Testis (tissue), 2 donors: ENCODE measurements at regions not wholly inside any gene's neighbourhood (a gene's known extent, or its start where the extent isn't known, plus 50 kb on each side); places are given as distances from the start of the nearest gene placed in this dataset.

Experiments used
- DNase-seq: peaks from one replicate; pipeline ENCODE4 v3.0.0-alpha.2; 2019
- H3K27ac ChIP-seq, 2 donors: fragments of 200-600 bp; sonication (generic); one replicate each; pipeline ENCODE4 v1.5.1; 2019
- H3K27me3 ChIP-seq: fragments of 200-600 bp; sonication (generic); one replicate; pipeline ENCODE4 v1.5.1; 2019
- H3K36me3 ChIP-seq: fragments of 200-600 bp; sonication (generic); one replicate; pipeline ENCODE4 v1.5.1; 2017; ENCODE audit warnings: low read depth; ENCODE audit errors: missing control alignments
- H3K4me1 ChIP-seq: fragments of 200-600 bp; sonication (generic); one replicate; pipeline ENCODE4 v1.5.1; 2019
- H3K4me3 ChIP-seq, 2 donors: fragments of 200-600 bp; sonication (generic); one replicate each; pipeline ENCODE4 v1.5.1; 2017 to 2019
- H3K9me3 ChIP-seq: fragments of 200-600 bp; sonication (generic); one replicate; pipeline ENCODE4 v1.5.1; 2017
- CTCF ChIP-seq, 3 experiments: fragments of 450-650 bp in 2 of 3; fragments of 200-600 bp in 1 of 3; sonication (generic) in 1 of 3; IDR thresholded peaks; one replicate each; pipeline ENCODE4 v1.5.1; 2016 to 2019; ENCODE audit warnings: antibody characterized with exemption in 3 of 3, mild to moderate bottlenecking in 2 of 3, moderate library complexity in 1 of 3
- POLR2A ChIP-seq: fragments of 450-650 bp; IDR thresholded peaks from one replicate; pipeline ENCODE4 v1.6.1; 2017; ENCODE audit warnings: antibody characterized with exemption, mild to moderate bottlenecking, moderate library complexity
- WGBS, 2 donors: methylation state at CpG; one replicate each; pipeline ENCODE4 v1.1.5; 2018; 5-methylcytosine and 5-hydroxymethylcytosine counted together
- intact Hi-C: fragments of 100-400 bp; cut with DNase I; formaldehyde crosslinking; loops from one replicate; pipeline ENCODE4 v1.15.1; 2023; ENCODE audit warnings: low total_unique reads

GRCh38 chr5:168159425-168159824 lies 132.0 kb upstream of the WWC1 start:
- Histone ChIP-seq H3K27me3 (no peaks in the 10 kb centered on the region), H3K27ac (no peak overlapping the region), H3K4me1 (no peaks in the 10 kb centered on the region), H3K36me3 (no peaks in the 10 kb centered on the region), H3K9me3 (no peaks in the 10 kb centered on the region), H3K4me3 (no peak overlapping the region)
- intact Hi-C loops: no loop called here
- no peak for DNase-seq
- WGBS, 2 donors: 72 to 80% methylated on average over 3 of the region's 3 CpGs
- TF ChIP-seq CTCF (IDR thresholded peaks at IDR 0.05) (no peak), POLR2A (no peak)

GRCh38 chr5:168162464-168162863 lies 129.0 kb upstream of the WWC1 start:
- intact Hi-C loops: no loop called here
- DNase-seq: no peak
- Histone ChIP-seq H3K4me3 (no peak overlapping the region), H3K27me3 (no peaks in the 10 kb centered on the region), H3K27ac (no peak overlapping the region), H3K36me3 (no peaks in the 10 kb centered on the region), H3K9me3 (no peaks in the 10 kb centered on the region), H3K4me1 (no peaks in the 10 kb centered on the region)
- 41 to 48% methylated on average over 16 of the region's 16 CpGs for WGBS, 2 donors
- TF ChIP-seq POLR2A: no peak
- no peak for TF ChIP-seq CTCF (IDR thresholded peaks at IDR 0.05)

- TF ChIP-seq POLR2A: no peak
- no peak for TF ChIP-seq CTCF (IDR thresholded peaks at IDR 0.05)
- no peaks in the 10 kb centered on the region for H3K4me1 ChIP-seq
- H3K27ac ChIP-seq: no peak overlapping the region
- WGBS, 2 donors: 91 to 94% methylated on average over 3 of the region's 3 CpGs
- H3K4me3 ChIP-seq: no peak overlapping the region
- intact Hi-C loops: no loop called here
- H3K9me3 ChIP-seq: no peaks in the 10 kb centered on the region
- DNase-seq: no peak
- H3K27me3 ChIP-seq: no peaks in the 10 kb centered on the region
- H3K36me3 ChIP-seq: no peaks in the 10 kb centered on the region
These were observed 127.5 kb upstream of the WWC1 start for GRCh38 chr5:168163966-168164365.

- DNase-seq: no peak
- H3K27me3 ChIP-seq: no peaks in the 10 kb centered on the region
- TF ChIP-seq CTCF (IDR thresholded peaks at IDR 0.05) (no peak), POLR2A (no peak)
- H3K4me1 ChIP-seq: no peaks in the 10 kb centered on the region
- H3K9me3 ChIP-seq: no peaks in the 10 kb centered on the region
- no peaks in the 10 kb centered on the region for H3K36me3 ChIP-seq
- no peak overlapping the region for H3K4me3 ChIP-seq
- intact Hi-C loops: no loop called here
- no peak overlapping the region for H3K27ac ChIP-seq
- 38 to 43% methylated on average over 7 to 9 of the region's 9 CpGs for WGBS, 2 donors
These were observed 126.1 kb upstream of the WWC1 start for GRCh38 chr5:168165221-168165914.

GRCh38 chr5:168165977-168166376 lies 125.5 kb upstream of the WWC1 start:
- no peak overlapping the region for H3K4me3 ChIP-seq
- H3K27me3 ChIP-seq: no peaks in the 10 kb centered on the region
- H3K27ac ChIP-seq: no peak overlapping the region
- intact Hi-C loops: no loop called here
- no peaks in the 10 kb centered on the region for H3K36me3 ChIP-seq
- H3K9me3 ChIP-seq: no peaks in the 10 kb centered on the region
- no peak for DNase-seq
- no peaks in the 10 kb centered on the region for H3K4me1 ChIP-seq
- no peak for TF ChIP-seq POLR2A
- no peak for TF ChIP-seq CTCF (IDR thresholded peaks at IDR 0.05)
- 42 to 57% methylated on average over 5 of the region's 5 CpGs for WGBS, 2 donors
